Putamen (tissue), 1 donor: ENCODE measurements at regions not wholly inside any gene's neighbourhood (a gene's known extent, or its start where the extent isn't known, plus 50 kb on each side); places are given as distances from the start of the nearest gene placed in this dataset.

Source experiments
- DNase-seq: peaks from one replicate; pipeline ENCODE4 v3.0.0-alpha.2; 2016; ENCODE audit warnings: low spot score

- DNase-seq: no peak
Measured at GRCh38 chr15:31871166-31871886, 159.0 kb upstream of the CHRNA7 start.

GRCh38 chr15:31871887-31872281 is 158.4 kb upstream of the CHRNA7 start:
- no peak for DNase-seq

- no peak for DNase-seq
Measured at GRCh38 chr15:31887246-31887645, 143.1 kb upstream of the CHRNA7 start.

GRCh38 chr15:31892513-31892912 is 137.8 kb upstream of the CHRNA7 start:
- no peak for DNase-seq

- no peak for DNase-seq
Measured at GRCh38 chr15:31893780-31894179, 136.5 kb upstream of the CHRNA7 start.

- no peak for DNase-seq
Measured at GRCh38 chr15:31897746-31898145, 132.6 kb upstream of the CHRNA7 start.

- no peak for DNase-seq
Measured at GRCh38 chr15:31901501-31901900, 128.8 kb upstream of the CHRNA7 start.

- DNase-seq: no peak
Measured at GRCh38 chr15:31905054-31905453, 125.3 kb upstream of the CHRNA7 start.

- no peak for DNase-seq
Measured at GRCh38 chr15:31925541-31925940, 104.8 kb upstream of the CHRNA7 start.

- DNase-seq: no peak
Measured at GRCh38 chr15:31930967-31931366, 99.3 kb upstream of the CHRNA7 start.

- DNase-seq: no peak
Measured at GRCh38 chr15:31932576-31932975, 97.7 kb upstream of the CHRNA7 start.

GRCh38 chr15:31934821-31935220 is 95.5 kb upstream of the CHRNA7 start:
- DNase-seq: no peak

GRCh38 chr15:31953478-31953877 is 76.8 kb upstream of the CHRNA7 start:
- DNase-seq: no peak

- DNase-seq: peak; percentile 72
Measured at GRCh38 chr15:31954374-31955172, 75.7 kb upstream of the CHRNA7 start.

- DNase-seq: no peak
Measured at GRCh38 chr15:31955734-31956133, 74.6 kb upstream of the CHRNA7 start.

GRCh38 chr15:31957581-31957980 is 72.7 kb upstream of the CHRNA7 start:
- DNase-seq: no peak

- no peak for DNase-seq
Measured at GRCh38 chr15:31964586-31965307, 65.6 kb upstream of the CHRNA7 start.

- DNase-seq: no peak
Measured at GRCh38 chr15:31970007-31970406, 60.3 kb upstream of the CHRNA7 start.

GRCh38 chr15:31973197-31973596 is 57.1 kb upstream of the CHRNA7 start:
- DNase-seq: no peak

- DNase-seq: no peak
Measured at GRCh38 chr15:31974154-31974794, 56.0 kb upstream of the CHRNA7 start.

- peak; percentile 43 for DNase-seq
Measured at GRCh38 chr15:31974855-31975829, 55.2 kb upstream of the CHRNA7 start.
